Tibial nerve (tissue), 3 donors: ENCODE measurements at regions not wholly inside any gene's neighbourhood (a gene's known extent, or its start where the extent isn't known, plus 50 kb on each side); places are given as distances from the start of the nearest gene placed in this dataset.

Experiments used
- POLR2A ChIP-seq, 2 donors: fragments of 450-650 bp; IDR thresholded peaks; one replicate each; pipeline ENCODE4 v1.6.1; 2017; ENCODE audit warnings: antibody characterized with exemption in 2 of 2, mild to moderate bottlenecking in 2 of 2, moderate library complexity in 2 of 2
- TF ChIP-seq, protein P1 (sequence below), 5 experiments: fragments of 200-600 bp in 3 of 5; fragments of 450-650 bp in 2 of 5; sonication (generic) in 3 of 5; IDR thresholded peaks; one replicate each; pipeline ENCODE4 v1.5.1; 2016 to 2019; ENCODE audit warnings: antibody characterized with exemption in 5 of 5, mild to moderate bottlenecking in 3 of 5, moderate library complexity in 2 of 5

DNA sequence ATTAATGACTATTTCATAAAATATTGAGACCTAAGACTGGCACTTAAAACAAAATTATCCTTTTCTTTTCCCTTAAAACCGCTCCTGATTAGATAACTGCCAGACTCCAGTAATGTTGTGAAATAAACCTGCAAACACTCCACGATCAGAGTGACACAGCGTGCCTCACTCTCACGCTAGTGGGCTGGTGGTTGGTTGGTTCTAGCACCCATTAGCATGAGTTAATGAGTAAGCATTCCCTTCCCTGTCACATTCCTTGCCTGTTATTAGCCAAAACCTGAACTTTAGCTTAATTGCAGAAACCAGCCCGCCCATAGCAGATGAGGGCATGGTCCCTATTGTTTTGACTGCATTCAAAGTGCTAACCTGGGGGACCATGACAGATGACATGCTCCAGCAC lies 193.4 kb downstream of the CD83 start:
- TF ChIP-seq, protein P1, sequence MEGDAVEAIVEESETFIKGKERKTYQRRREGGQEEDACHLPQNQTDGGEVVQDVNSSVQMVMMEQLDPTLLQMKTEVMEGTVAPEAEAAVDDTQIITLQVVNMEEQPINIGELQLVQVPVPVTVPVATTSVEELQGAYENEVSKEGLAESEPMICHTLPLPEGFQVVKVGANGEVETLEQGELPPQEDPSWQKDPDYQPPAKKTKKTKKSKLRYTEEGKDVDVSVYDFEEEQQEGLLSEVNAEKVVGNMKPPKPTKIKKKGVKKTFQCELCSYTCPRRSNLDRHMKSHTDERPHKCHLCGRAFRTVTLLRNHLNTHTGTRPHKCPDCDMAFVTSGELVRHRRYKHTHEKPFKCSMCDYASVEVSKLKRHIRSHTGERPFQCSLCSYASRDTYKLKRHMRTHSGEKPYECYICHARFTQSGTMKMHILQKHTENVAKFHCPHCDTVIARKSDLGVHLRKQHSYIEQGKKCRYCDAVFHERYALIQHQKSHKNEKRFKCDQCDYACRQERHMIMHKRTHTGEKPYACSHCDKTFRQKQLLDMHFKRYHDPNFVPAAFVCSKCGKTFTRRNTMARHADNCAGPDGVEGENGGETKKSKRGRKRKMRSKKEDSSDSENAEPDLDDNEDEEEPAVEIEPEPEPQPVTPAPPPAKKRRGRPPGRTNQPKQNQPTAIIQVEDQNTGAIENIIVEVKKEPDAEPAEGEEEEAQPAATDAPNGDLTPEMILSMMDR (IDR thresholded peaks at IDR 0.05): no peak
- TF ChIP-seq POLR2A (IDR thresholded peaks at IDR 0.05): no peak
